MM.1S (cell line): ENCODE measurements at regions not wholly inside any gene's neighbourhood (a gene's known extent, or its start where the extent isn't known, plus 50 kb on each side); places are given as distances from the start of the nearest gene placed in this dataset.

ENCODE experiments used
- DNase-seq: peaks from one replicate; pipeline ENCODE4 v3.0.0-alpha.2; 2015
- H2AFZ ChIP-seq: fragments of 300-600 bp; sonication (generic); 2 replicates; pipeline ENCODE4 v1.6.0; 2016; ENCODE audit warnings: antibody characterized with exemption, low read length
- H3F3A ChIP-seq: fragments of 300-600 bp; sonication (generic); 2 replicates; pipeline ENCODE4 v1.6.1; 2016; ENCODE audit warnings: mild to moderate bottlenecking, antibody characterized with exemption, low read length, moderate library complexity, mixed read lengths; ENCODE audit not compliant: insufficient read depth
- H3K27ac ChIP-seq: fragments of 300-600 bp; sonication (generic); 2 replicates; pipeline ENCODE4 v1.5.1; 2016; ENCODE audit warnings: mild to moderate bottlenecking, low read length
- H3K27me3 ChIP-seq: fragments of 300-600 bp; sonication (generic); replicated peaks from 2 replicates; pipeline ENCODE4 v1.6.0; 2016; ENCODE audit warnings: low read length; ENCODE audit not compliant: insufficient read depth
- H3K36me3 ChIP-seq: fragments of 300-600 bp; sonication (generic); replicated peaks from 2 replicates; pipeline ENCODE4 v1.6.1; 2016; ENCODE audit warnings: mild to moderate bottlenecking, low read length, mixed read lengths; ENCODE audit not compliant: insufficient read depth
- H3K4me1 ChIP-seq: fragments of 300-600 bp; sonication (generic); 2 replicates; pipeline ENCODE4 v1.6.1; 2016; ENCODE audit warnings: low read length, mixed read lengths
- H3K4me2 ChIP-seq: fragments of 300-600 bp; sonication (generic); 2 replicates; pipeline ENCODE4 v1.6.0; 2016; ENCODE audit warnings: low read depth, low read length
- H3K4me3 ChIP-seq: fragments of 300-600 bp; sonication (generic); 2 replicates; pipeline ENCODE4 v1.5.1; 2016; ENCODE audit warnings: low read length, mixed read lengths
- H3K79me2 ChIP-seq: fragments of 300-600 bp; sonication (generic); 2 replicates; pipeline ENCODE4 v1.6.1; 2016; ENCODE audit warnings: mixed run types, low read length, mixed read lengths
- H3K9ac ChIP-seq: fragments of 300-600 bp; sonication (generic); 2 replicates; pipeline ENCODE4 v1.6.1; 2016; ENCODE audit warnings: low read length, mixed read lengths
- H3K9me2 ChIP-seq: fragments of 300-600 bp; sonication (generic); replicated peaks from 2 replicates; pipeline ENCODE4 v1.6.1; 2016; ENCODE audit warnings: mild to moderate bottlenecking, low read length, mixed read lengths; ENCODE audit not compliant: insufficient read depth
- H3K9me3 ChIP-seq: fragments of 300-600 bp; sonication (generic); replicated peaks from 2 replicates; pipeline ENCODE4 v1.6.1; 2016; ENCODE audit warnings: mild to moderate bottlenecking, low read length, mixed read lengths; ENCODE audit not compliant: insufficient read depth
- H4K20me1 ChIP-seq: fragments of 300-600 bp; sonication (generic); 2 replicates; pipeline ENCODE4 v1.6.1; 2016; ENCODE audit warnings: mild to moderate bottlenecking, low read length, moderate library complexity, mixed read lengths; ENCODE audit not compliant: insufficient read depth
- CTCF ChIP-seq: fragments of 300-600 bp; sonication (generic); IDR thresholded peaks from 2 replicates; pipeline ENCODE4 v1.5.1; 2016; ENCODE audit warnings: antibody characterized with exemption, low read length, mixed read lengths
- EZH2 ChIP-seq: fragments of 300-600 bp; sonication (generic); optimal IDR thresholded peaks from 2 replicates; pipeline ENCODE3; 2017; ENCODE audit warnings: low read depth, mild to moderate bottlenecking, antibody characterized with exemption, low read length, mixed read lengths
- EZH2phosphoT487 ChIP-seq: fragments of 300-600 bp; sonication (generic); IDR thresholded peaks from 2 replicates; pipeline ENCODE4 v1.6.1; 2018; ENCODE audit warnings: antibody characterized with exemption, low read length

- H3K4me1 ChIP-seq, result no peaks in the 10 kb centered on the region
- H3K4me3 ChIP-seq, result no peak overlapping the region
- no peaks in the 10 kb centered on the region for H3K27me3 ChIP-seq
- H3K4me2 ChIP-seq, result no peak overlapping the region
- H3F3A ChIP-seq, result no peaks in the 10 kb centered on the region
- no peak overlapping the region for H3K27ac ChIP-seq
- no peaks in the 10 kb centered on the region for H3K9me3 ChIP-seq
- H3K9ac ChIP-seq, result no peak overlapping the region
- no peaks in the 10 kb centered on the region for H3K79me2 ChIP-seq
- no peaks in the 10 kb centered on the region for H3K36me3 ChIP-seq
- H4K20me1 ChIP-seq, result no peaks in the 10 kb centered on the region
- no peaks in the 10 kb centered on the region for H3K9me2 ChIP-seq
- H2AFZ ChIP-seq, result no peak overlapping the region
- TF ChIP-seq EZH2 (no peak), EZH2phosphoT487 (no peak), CTCF (no peak)
- DNase-seq, result no peak
Observed at GRCh38 chr3:115523458-115523857, 99.9 kb upstream of the GAP43 start.

GRCh38 chr3:115524549-115524948 is 98.8 kb upstream of the GAP43 start:
- H3K4me3 ChIP-seq, result no peak overlapping the region
- no peaks in the 10 kb centered on the region for H3K9me3 ChIP-seq
- no peak overlapping the region for H3K4me2 ChIP-seq
- no peak for DNase-seq
- H3K79me2 ChIP-seq, result no peaks in the 10 kb centered on the region
- no peak overlapping the region for H3K27ac ChIP-seq
- no peaks in the 10 kb centered on the region for H3K4me1 ChIP-seq
- H3K27me3 ChIP-seq, result no peaks in the 10 kb centered on the region
- no peaks in the 10 kb centered on the region for H3F3A ChIP-seq
- no peak overlapping the region for H2AFZ ChIP-seq
- no peak overlapping the region for H3K9ac ChIP-seq
- H4K20me1 ChIP-seq, result no peaks in the 10 kb centered on the region
- no peak for TF ChIP-seq CTCF
- TF ChIP-seq EZH2phosphoT487, result no peak
- TF ChIP-seq EZH2, result no peak
- no peaks in the 10 kb centered on the region for H3K36me3 ChIP-seq
- H3K9me2 ChIP-seq, result no peaks in the 10 kb centered on the region

GRCh38 chr3:115525731-115526130 is 97.6 kb upstream of the GAP43 start:
- no peaks in the 10 kb centered on the region for H3K27me3 ChIP-seq
- no peak overlapping the region for H3K9ac ChIP-seq
- no peak for DNase-seq
- no peak overlapping the region for H3K4me2 ChIP-seq
- no peak overlapping the region for H3K4me3 ChIP-seq
- H3K36me3 ChIP-seq, result no peaks in the 10 kb centered on the region
- no peak overlapping the region for H2AFZ ChIP-seq
- no peaks in the 10 kb centered on the region for H3F3A ChIP-seq
- H4K20me1 ChIP-seq, result no peaks in the 10 kb centered on the region
- no peaks in the 10 kb centered on the region for H3K9me3 ChIP-seq
- no peaks in the 10 kb centered on the region for H3K4me1 ChIP-seq
- no peaks in the 10 kb centered on the region for H3K79me2 ChIP-seq
- TF ChIP-seq EZH2 (no peak), CTCF (no peak), EZH2phosphoT487 (no peak)
- H3K9me2 ChIP-seq, result no peaks in the 10 kb centered on the region
- no peak overlapping the region for H3K27ac ChIP-seq
